ENCODE measurements at regions not wholly inside any gene's neighbourhood (a gene's known extent, or its start where the extent isn't known, plus 50 kb on each side); places are given as distances from the start of the nearest gene placed in this dataset.

DNA sequence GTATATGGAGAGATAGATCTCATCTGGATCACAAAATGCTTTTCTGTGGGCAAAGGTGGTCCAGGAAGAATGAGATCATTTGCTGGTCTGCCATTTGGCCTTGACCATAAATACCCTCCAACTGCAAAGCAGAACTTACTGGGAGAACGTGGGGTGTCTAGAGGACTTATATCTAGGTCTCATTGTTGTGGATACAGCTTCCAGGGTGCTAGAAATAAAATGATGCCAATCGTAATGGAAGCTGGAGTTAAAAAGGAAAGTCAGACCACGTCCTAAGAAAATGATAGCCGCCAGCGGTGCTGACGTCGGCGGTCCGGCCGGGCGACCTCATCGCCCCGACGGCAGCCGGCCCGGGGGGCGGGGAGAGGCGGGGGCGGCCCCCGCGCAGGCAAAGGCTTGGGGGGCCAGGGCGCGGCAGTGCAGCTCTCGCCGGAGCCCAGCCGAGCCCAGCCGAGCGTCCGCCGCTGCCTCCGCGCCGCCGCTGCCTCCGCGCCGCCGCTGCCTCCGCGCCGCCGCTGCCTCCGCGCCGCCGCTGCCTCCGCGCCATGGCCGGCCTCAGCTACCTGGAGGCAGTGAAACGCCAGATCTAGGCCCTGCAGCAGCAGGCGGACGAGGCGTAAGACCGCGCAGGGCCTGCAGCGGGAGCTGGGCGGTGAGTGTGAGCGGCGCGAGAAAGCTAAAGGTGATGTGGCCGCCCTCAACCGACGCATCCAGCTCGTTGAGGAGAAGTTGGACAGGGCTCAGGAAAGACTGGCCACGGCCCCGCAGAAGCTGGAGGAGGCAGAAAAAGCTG, 89.5 kb downstream of the EOMES start:
- intact Hi-C loops (cut with DNase I; ENCODE audit: low total_unique reads), result no loop called here
- H3K4me3 ChIP-seq, result peak overlapping the region; percentile 37 to 46
- peak; percentile 39 to 50 for DNase-seq

DNA sequence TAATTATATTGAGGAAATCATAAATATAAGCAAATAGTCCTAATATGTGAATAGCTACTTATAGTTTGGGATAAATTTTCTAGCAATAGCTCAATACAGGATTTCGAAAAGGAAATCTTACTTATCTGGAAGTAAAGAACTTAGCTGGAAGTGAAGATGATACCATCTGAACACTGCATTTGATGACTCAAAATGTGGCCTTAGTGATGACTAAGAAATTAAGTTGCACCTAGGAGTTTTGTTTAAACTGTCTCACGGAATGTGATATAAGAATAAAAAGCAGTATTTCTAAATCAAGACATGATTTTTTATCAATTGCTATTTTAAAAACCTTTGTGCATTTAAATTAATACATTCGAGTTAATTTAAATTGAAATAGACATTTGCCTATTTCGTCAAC, 91.2 kb downstream of the EOMES start:
- no peak for DNase-seq
- H3K27me3 ChIP-seq, result no peaks in the 10 kb centered on the region
- no peaks in the 10 kb centered on the region for H3K36me3 ChIP-seq
- peak overlapping the region in 1 of 2 donors; percentile 1 for H3K27ac ChIP-seq
- TF ChIP-seq, protein P1, sequence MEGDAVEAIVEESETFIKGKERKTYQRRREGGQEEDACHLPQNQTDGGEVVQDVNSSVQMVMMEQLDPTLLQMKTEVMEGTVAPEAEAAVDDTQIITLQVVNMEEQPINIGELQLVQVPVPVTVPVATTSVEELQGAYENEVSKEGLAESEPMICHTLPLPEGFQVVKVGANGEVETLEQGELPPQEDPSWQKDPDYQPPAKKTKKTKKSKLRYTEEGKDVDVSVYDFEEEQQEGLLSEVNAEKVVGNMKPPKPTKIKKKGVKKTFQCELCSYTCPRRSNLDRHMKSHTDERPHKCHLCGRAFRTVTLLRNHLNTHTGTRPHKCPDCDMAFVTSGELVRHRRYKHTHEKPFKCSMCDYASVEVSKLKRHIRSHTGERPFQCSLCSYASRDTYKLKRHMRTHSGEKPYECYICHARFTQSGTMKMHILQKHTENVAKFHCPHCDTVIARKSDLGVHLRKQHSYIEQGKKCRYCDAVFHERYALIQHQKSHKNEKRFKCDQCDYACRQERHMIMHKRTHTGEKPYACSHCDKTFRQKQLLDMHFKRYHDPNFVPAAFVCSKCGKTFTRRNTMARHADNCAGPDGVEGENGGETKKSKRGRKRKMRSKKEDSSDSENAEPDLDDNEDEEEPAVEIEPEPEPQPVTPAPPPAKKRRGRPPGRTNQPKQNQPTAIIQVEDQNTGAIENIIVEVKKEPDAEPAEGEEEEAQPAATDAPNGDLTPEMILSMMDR (IDR thresholded peaks at IDR 0.05), result no peak
- H3K4me3 ChIP-seq, result no peak overlapping the region
- intact Hi-C loops (cut with DNase I; ENCODE audit: low total_unique reads), result no loop called here
- no peaks in the 10 kb centered on the region for H3K9me3 ChIP-seq
- H3K4me1 ChIP-seq, result no peaks in the 10 kb centered on the region

More for the DNA sequence above, 89.5 kb downstream of the EOMES start:
- H3K9me3 ChIP-seq, result no peaks in the 10 kb centered on the region
- H3K27me3 ChIP-seq, result no peaks in the 10 kb centered on the region
- no peaks in the 10 kb centered on the region for H3K4me1 ChIP-seq
- TF ChIP-seq, protein P1 (IDR thresholded peaks at IDR 0.05), result no peak
- peak in 1 of 2 donors; percentile 38 for TF ChIP-seq POLR2A (IDR thresholded peaks at IDR 0.05)
- peak overlapping the region; percentile 82 to 85 for H3K27ac ChIP-seq
- no peaks in the 10 kb centered on the region for H3K36me3 ChIP-seq

DNA sequence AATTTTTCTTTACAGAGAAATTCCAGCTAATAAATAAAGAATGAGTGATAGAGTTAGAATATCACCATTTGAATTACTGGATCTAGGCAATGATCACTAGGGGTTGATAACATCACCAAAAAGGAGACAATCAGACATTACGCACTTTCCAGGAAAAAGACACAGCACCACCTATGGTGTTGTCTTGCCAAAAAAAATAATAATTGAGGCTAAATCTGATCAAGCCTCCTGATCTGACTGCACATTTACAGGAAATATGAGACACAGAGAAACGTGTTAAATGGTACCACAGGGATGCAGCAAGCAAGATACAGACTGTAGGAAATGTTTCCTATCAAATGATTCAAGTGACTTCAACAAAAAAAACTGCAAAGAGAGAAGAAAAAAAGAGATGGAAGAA, 92.8 kb downstream of the EOMES start:
- intact Hi-C loops (cut with DNase I; ENCODE audit: low total_unique reads), result no loop called here
- Histone ChIP-seq H3K27ac (no peak overlapping the region), H3K27me3 (no peaks in the 10 kb centered on the region), H3K4me3 (no peak overlapping the region), H3K4me1 (no peaks in the 10 kb centered on the region), H3K9me3 (no peaks in the 10 kb centered on the region), H3K36me3 (no peaks in the 10 kb centered on the region)
- TF ChIP-seq, protein P1 (IDR thresholded peaks at IDR 0.05), result no peak
- no peak for TF ChIP-seq POLR2A (IDR thresholded peaks at IDR 0.05)
- DNase-seq, result no peak

DNA sequence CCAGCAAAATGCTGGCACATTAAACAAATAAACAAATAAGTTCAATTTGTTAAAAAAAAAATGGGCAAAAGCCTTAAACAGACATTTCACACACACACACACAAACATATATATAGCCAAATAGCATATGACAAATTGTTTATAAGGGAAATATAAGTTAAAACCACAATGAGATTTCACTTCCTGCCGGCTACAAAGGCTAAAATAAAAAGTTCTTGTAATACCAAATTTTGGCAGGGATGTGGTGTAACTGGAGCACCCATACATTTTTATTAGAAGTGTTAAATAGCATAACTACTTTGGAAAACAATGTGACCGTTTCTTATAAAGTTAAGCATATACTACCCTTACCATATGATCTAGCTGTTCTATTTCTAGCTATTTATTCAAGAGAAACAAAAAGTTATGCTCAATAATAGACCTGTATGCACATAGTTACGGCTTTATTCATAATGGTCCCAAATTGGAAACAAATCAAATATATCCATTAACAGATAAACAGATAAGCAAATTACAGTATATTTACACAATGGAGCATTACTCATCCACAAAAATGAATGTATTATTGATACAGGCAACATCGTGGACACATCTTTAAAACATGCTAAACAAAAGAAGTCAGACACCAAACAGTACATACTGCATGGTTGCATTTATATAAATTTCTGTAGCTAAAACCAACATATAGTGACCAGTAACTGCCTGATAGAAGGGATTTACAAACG, 93.9 kb downstream of the EOMES start:
- intact Hi-C loops (cut with DNase I; ENCODE audit: low total_unique reads), result no loop called here
- DNase-seq, result no peak
- TF ChIP-seq, protein P1 (IDR thresholded peaks at IDR 0.05), result no peak
- TF ChIP-seq POLR2A (IDR thresholded peaks at IDR 0.05), result no peak

DNA sequence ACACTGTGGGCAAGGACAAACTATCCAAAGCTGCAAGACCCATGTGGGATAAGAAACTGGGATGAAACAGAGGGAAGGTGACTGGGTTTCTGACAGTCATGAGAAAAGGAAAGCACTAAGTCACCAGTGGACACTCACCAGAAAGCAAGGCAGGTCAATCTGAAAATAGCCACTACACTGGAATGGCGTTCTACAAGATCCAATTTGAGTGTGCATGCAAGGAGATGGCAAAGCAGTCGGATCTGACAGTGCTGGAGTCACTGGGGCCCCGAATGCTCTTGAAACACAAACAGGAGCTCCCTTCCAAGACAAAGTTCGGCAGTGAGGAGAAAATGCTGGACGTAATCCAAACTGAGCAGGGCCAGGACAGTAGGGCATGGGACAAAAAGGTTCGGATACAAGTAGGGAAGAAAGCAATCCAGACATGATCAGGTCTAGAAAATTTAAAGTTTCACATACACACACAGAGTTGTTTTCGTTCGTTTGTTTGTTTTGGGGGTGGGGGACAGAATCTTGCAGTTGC, 95.5 kb downstream of the EOMES start:
- no peak overlapping the region for H3K27ac ChIP-seq

More for the DNA sequence above, 93.9 kb downstream of the EOMES start:
- Histone ChIP-seq H3K4me3 (no peak overlapping the region), H3K36me3 (no peaks in the 10 kb centered on the region), H3K4me1 (no peaks in the 10 kb centered on the region), H3K27ac (no peak overlapping the region), H3K27me3 (no peaks in the 10 kb centered on the region), H3K9me3 (no peaks in the 10 kb centered on the region)

More for the DNA sequence above, 95.5 kb downstream of the EOMES start:
- H3K4me1 ChIP-seq, result no peaks in the 10 kb centered on the region
- no peak for DNase-seq
- H3K9me3 ChIP-seq, result no peaks in the 10 kb centered on the region
- H3K27me3 ChIP-seq, result no peaks in the 10 kb centered on the region
- H3K36me3 ChIP-seq, result no peaks in the 10 kb centered on the region
- intact Hi-C loops (cut with DNase I; ENCODE audit: low total_unique reads), result no loop called here
- H3K4me3 ChIP-seq, result no peak overlapping the region
- TF ChIP-seq, protein P1 (IDR thresholded peaks at IDR 0.05), result no peak
- TF ChIP-seq POLR2A (IDR thresholded peaks at IDR 0.05), result no peak

Measured in uterus (tissue), 3 donors.